ENCODE measurements at regions not wholly inside any gene's neighbourhood (a gene's known extent, or its start where the extent isn't known, plus 50 kb on each side); places are given as distances from the start of the nearest gene placed in this dataset.

DNA sequence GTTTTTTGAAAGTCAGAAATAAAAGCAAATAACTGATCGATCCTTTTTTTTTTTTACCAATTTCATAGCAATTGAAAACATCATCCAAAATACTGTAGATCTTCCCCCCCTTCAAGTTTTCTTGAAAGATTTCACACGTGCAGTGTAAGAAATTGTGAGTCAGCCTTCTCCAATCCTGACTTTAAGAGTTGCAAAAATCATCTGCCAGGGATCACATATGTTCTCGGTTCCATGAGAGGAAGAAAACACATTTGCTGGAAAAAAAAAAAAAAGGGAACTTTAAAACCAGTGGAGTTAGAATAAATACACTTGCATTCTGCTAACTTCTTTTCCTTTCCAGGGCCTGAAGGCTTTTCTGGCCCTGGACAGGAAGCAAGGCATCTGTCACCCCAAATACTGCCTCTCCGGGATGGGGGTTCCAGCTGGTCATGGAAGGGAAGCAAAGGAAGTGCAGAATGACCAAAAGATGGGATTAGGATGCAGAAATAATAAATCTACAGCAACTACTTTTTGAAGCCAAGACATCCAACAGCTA lies 198.4 kb upstream of the KIAA1217 start:
- no peak for DNase-seq (ENCODE audit: low read depth)

- DNase-seq (ENCODE audit: low read depth): no peak
Observed at GRCh38 chr10:24012249-24012803, 196.6 kb upstream of the KIAA1217 start.

GRCh38 chr10:24027107-24027506 lies 181.8 kb upstream of the KIAA1217 start:
- DNase-seq (ENCODE audit: low read depth): no peak

- no peak for DNase-seq (ENCODE audit: low read depth)
Observed at GRCh38 chr10:24034571-24034970, 174.4 kb upstream of the KIAA1217 start.

DNA sequence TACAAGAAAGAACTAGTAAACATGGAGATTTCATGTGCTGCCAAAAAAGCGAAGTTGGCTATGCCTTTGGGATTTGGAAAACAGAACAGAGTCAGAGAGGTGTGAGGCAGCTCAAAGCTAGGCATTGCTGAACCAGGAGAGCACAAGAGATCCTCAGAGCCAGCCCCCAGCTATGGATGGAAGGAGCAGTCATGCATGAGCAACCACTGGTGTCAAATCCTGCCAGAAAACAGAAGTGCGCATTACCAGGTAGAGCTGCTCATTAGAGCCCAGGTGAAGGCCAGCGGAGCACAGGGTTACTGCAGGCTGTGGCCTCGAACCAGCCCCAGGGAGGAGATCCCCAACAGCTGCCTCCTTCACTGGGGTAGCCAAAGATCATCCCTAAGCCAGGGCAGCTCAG lies 173.2 kb upstream of the KIAA1217 start:
- DNase-seq (ENCODE audit: low read depth): no peak

DNA sequence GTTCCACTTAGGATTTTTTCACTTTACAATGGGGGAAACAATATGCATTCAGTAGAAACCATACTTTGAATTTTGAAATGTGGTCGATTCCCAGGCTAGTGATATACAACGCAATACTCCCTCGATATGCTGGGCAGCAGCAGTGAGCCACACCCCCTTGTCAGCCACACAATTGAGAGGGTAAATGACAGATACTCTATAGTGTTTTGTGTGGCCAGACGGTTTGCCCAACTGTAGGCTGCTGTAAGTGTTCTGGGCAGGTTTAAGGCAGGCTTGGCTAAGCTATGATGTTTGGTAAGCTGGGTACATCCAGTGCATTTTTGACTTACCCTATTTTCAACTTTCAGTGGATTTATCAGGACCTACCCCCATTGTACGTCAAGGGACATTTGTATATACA lies 169.6 kb upstream of the KIAA1217 start:
- DNase-seq (ENCODE audit: low read depth): no peak

DNA sequence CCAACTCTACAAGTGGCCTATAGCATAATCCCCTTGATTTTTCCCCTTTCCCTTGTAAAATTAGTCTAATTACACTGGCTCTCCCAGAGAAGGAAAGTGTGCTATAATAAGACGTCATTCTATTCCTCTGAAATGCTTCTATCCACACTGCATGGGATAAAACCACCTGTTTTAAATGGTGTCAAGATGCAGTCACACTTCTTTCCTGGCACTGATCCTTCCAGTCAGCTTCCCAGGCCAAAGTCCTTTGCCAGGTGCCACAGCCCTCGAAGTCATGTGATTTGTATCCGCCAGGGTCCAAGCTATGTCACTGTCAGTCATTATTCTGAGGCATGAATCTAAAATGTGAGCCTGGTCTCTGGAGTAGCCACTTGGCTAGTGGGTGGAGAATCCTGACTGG lies 169.0 kb upstream of the KIAA1217 start:
- DNase-seq (ENCODE audit: low read depth): no peak

DNA sequence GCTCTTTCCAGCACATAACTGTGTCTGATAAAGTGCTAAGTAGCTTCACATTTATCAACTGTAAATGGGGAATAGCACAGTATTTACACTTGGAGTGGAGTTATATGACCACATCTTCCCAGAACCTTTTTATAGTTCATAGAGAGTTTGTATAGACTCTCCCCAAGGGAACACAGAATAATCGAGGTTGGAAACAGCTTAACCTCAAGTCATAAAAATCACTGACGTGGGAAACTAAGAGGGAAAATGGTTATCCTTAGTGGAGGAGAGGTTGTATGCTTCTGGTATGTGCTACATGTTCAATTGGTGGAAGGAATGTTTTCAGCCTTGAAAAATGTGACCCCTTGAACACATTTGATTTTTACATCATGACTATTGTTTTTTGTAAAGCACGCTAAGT lies 167.9 kb upstream of the KIAA1217 start:
- no peak for DNase-seq (ENCODE audit: low read depth)

DNA sequence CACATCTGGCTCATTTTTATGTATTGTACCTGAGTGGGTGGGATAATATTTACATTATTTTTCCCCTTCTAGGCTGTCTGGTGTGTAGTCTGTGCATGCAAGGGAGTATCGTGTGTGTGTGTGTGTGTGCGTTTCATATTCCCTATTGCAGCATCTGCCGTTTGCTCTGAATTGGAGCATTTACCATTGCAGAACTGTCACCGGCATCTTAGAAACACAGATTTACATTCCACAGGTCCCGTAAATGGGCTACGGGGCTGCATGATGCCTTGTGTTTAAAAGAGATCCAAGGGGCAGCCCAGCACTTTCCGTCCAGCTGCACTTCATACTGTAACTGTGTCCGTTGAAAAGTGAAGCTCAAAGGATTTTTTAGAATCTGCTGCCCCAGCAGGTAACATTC lies 167.1 kb upstream of the KIAA1217 start:
- DNase-seq (ENCODE audit: low read depth): no peak

DNA sequence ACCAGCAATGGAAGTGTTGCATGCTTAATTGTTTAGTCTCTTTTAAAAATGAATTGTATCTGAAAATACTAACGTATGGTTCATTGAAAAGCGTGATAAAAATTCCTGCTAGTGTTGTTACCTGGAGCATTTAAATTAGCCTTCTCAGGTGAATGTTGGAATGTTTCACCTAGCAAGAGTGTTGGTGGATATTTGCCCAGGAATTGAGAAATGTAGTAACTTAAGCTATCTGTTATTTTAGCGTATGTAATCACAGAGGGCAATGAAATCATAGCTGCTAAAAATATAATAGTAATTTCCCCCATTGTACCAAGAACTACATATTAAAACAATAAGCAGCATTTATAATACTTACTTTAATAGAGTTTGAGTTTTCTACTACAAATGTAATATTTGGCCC lies 166.1 kb upstream of the KIAA1217 start:
- DNase-seq (ENCODE audit: low read depth): no peak

DNA sequence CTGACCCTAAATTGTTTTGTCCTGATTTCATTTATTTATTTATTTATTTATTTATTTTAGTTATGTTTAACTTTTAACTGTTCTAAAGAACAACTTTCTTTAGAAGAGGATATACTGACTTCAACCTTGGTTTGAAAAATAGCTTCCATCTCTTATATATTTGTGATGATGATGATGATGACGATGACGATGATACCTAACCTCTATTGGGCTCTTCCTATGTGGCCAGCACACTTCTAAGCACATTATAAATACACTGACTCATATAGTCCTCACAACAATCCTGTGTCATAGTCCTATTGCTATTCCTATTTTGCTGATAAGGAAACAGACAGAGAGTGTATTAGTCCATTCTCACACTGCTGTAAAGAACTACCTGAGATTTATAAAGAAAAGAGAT lies 162.9 kb upstream of the KIAA1217 start:
- DNase-seq (ENCODE audit: low read depth): no peak

GRCh38 chr10:24047176-24047575 lies 161.8 kb upstream of the KIAA1217 start:
- no peak for DNase-seq (ENCODE audit: low read depth)

DNA sequence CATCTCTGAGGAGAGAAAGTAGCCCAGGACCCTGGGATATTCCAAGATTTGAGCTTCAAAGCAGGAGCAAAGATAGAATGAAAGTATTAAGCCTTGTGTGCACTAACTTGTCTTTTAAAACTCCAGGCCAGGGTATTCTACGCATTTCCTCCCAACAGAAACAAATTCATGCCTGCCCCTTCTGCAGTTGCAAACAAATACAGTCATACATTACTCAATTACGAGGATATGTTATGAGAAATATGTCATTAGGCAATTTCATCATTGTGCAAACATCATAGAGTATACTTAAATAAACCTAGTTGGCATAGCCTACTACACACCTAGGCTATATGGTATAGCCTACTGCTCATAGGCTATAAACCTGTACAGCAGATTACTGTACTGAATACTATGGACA lies 154.5 kb upstream of the KIAA1217 start:
- DNase-seq (ENCODE audit: low read depth): no peak

DNA sequence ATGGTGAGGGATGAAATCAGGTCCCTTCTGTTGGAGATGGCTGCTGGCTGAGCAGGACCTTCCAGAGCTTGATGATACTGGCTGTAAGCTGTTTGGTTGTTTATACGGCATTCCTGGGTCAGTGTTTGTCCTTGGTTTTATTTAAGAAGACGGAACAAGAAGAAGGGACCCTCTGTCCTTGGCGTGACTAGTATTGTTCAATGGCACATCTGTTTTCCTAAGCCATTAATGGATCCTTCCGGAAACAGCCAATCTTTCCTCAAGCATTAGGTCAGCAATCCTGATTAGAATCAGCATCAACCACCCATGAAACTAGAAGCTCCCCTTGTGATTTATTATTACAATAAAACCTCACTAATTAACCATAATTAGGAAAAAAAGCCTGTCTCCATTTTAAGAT lies 128.7 kb upstream of the KIAA1217 start:
- no peak for DNase-seq (ENCODE audit: low read depth)

DNA sequence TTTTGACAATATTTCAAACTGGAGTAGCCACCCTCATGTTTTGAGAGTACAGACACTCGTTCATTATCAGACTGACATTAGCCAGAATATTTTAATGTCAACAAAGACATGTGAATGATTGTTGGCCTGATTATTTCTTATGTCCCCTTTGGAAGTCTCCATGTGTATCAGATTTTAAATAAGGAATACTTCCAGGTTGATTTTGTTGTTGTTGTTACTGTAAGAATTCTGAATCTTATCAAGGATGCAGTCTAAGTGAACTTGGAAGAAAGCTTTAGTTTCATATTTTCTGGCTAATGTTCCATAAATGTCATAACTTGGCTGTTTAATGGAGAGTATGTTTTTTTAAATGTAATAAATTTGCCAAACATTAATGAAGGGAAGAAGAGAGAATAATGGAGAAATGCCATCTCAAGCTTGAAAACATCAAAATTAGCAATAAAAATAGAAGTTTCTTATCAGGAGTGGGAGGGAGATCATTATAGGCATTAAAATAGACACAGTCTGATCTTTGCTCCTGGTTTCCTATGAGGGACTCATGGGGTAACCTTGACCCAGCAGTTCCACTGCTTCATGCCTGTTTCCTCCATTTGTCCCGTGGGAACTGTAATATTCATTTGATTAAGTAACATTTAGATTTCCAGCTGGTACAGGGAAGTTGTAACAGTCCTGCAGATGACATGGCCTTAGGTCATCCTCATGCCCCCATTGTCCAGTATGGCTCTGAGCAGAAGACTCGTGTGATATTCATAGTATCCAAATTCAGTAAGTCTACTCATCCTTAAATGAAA lies 122.4 kb upstream of the KIAA1217 start:
- DNase-seq (ENCODE audit: low read depth): no peak

DNA sequence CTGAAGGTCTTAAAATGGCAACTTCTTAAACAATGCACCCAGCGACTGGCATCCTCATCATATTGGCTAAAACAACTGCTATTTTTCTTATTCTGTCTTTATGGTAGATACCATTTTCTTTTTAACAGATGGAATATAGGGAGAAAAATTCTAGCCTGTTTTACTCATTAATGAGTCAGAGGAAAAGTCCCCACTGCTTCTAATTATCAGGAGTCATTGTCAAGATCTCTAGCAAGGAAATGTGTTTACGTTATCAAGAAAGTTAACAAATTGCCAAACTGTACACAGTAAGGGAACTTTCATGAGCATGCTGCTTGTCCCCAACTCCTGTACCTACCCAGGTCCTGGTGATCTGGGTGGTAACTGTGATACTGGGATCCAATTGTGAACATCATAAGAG lies 117.7 kb upstream of the KIAA1217 start:
- no peak for DNase-seq (ENCODE audit: low read depth)

DNA sequence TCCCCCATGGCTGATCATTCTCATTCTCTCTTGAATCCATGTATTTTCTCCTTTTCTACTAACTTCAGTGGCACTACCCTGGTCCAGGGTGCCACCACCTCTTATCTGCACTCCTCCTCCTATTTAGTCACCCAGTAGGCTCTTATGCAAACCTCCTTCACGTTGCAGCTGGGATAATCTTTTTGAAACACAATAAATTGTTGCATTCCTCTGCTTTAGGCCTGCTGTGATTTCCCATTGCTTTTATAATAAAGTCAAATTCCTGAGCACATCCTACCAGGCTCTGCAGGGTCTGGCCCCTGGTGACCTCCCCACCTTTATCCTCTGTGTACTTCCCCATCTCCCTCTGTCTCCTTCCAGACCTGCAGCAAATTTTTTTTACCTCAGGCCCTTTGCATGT lies 112.7 kb upstream of the KIAA1217 start:
- DNase-seq (ENCODE audit: low read depth): no peak

- DNase-seq (ENCODE audit: low read depth): no peak
Observed at GRCh38 chr10:24097751-24098207, 111.2 kb upstream of the KIAA1217 start.

GRCh38 chr10:24104895-24105294 lies 104.0 kb upstream of the KIAA1217 start:
- no peak for DNase-seq (ENCODE audit: low read depth)

DNA sequence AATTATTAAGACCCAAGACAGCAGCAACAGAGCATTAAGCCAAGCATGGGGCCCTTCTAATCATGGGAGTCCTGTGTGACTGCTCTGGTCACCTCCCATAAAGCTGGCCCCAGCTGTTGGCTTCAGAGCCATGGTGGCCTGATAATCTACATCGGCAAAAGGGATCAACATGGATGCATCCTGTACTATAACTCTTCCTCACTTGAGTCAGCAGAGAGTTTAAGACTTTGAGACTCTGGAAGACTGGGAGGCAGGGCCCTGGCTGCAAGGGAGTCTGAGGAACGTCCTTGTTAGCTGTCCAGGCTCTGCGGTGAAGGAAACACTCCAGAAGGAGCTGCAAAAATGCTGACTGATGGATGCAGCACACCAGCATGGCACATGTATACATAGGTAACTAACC lies 95.0 kb upstream of the KIAA1217 start:
- DNase-seq (ENCODE audit: low read depth): no peak

- DNase-seq (ENCODE audit: low read depth): no peak
Observed at GRCh38 chr10:24114556-24114955, 94.4 kb upstream of the KIAA1217 start.

GRCh38 chr10:24115403-24115802 lies 93.5 kb upstream of the KIAA1217 start:
- no peak for DNase-seq (ENCODE audit: low read depth)

DNA sequence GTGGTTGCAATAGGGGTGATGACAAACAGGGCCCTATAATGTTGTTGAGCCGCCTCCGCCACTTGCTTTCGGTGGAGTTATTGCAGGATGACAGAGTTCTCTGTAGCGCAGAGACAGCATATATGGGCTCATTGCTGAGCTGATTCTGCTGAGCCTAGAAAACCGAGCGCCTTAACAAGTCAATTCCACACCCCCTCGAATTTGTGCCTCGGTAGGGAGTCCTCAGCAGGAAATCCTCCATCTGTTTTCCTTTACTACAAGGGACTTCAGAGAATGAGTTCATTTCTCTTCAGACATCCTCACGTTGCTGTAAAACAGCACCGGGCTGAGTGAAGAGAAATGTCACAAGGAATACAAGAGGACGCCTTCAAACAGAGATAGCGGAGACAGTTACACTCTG lies 90.7 kb upstream of the KIAA1217 start:
- DNase-seq (ENCODE audit: low read depth): no peak

- no peak for DNase-seq (ENCODE audit: low read depth)
Observed at GRCh38 chr10:24119896-24120295, 89.0 kb upstream of the KIAA1217 start.
